Renal pelvis (tissue), 1 donor: ENCODE measurements at regions not wholly inside any gene's neighbourhood (a gene's known extent, or its start where the extent isn't known, plus 50 kb on each side); places are given as distances from the start of the nearest gene placed in this dataset.

Experiments
- DNase-seq: peaks from one replicate; pipeline ENCODE4 v3.0.0-alpha.2; 2013

GRCh38 chr6:145241721-145242120 lies 493.6 kb downstream of the EPM2A start:
- DNase-seq = no peak

GRCh38 chr6:145244349-145245100 lies 490.8 kb downstream of the EPM2A start:
- no peak for DNase-seq

- DNase-seq = no peak
Observed at GRCh38 chr6:145245119-145245518, 490.2 kb downstream of the EPM2A start.

GRCh38 chr6:145247692-145248419 lies 487.5 kb downstream of the EPM2A start:
- no peak for DNase-seq

- no peak for DNase-seq
Observed at GRCh38 chr6:145250436-145250835, 484.9 kb downstream of the EPM2A start.

- DNase-seq = no peak
Observed at GRCh38 chr6:145252737-145253136, 482.6 kb downstream of the EPM2A start.

GRCh38 chr6:145254649-145255401 lies 480.5 kb downstream of the EPM2A start:
- DNase-seq = no peak

- no peak for DNase-seq
Observed at GRCh38 chr6:145257704-145258103, 477.6 kb downstream of the EPM2A start.

- DNase-seq = no peak
Observed at GRCh38 chr6:145258122-145258521, 477.2 kb downstream of the EPM2A start.

GRCh38 chr6:145260484-145261175 lies 474.7 kb downstream of the EPM2A start:
- DNase-seq = no peak

- no peak for DNase-seq
Observed at GRCh38 chr6:145261758-145262157, 473.6 kb downstream of the EPM2A start.

- DNase-seq = no peak
Observed at GRCh38 chr6:145262771-145263170, 472.5 kb downstream of the EPM2A start.

- no peak for DNase-seq
Observed at GRCh38 chr6:145263778-145264211, 471.5 kb downstream of the EPM2A start.

- DNase-seq = no peak
Observed at GRCh38 chr6:145266432-145267075, 468.8 kb downstream of the EPM2A start.

GRCh38 chr6:145267076-145267867 lies 468.0 kb downstream of the EPM2A start:
- no peak for DNase-seq

GRCh38 chr6:145270464-145270863 lies 464.9 kb downstream of the EPM2A start:
- no peak for DNase-seq

GRCh38 chr6:145271040-145271439 lies 464.3 kb downstream of the EPM2A start:
- DNase-seq = no peak

- DNase-seq = no peak
Observed at GRCh38 chr6:145271577-145271976, 463.7 kb downstream of the EPM2A start.

GRCh38 chr6:145272246-145272645 lies 463.1 kb downstream of the EPM2A start:
- no peak for DNase-seq

GRCh38 chr6:145273136-145273535 lies 462.2 kb downstream of the EPM2A start:
- DNase-seq = no peak

GRCh38 chr6:145274083-145274482 lies 461.2 kb downstream of the EPM2A start:
- no peak for DNase-seq
